Tibial nerve (tissue), 4 donors: ENCODE measurements at regions not wholly inside any gene's neighbourhood (a gene's known extent, or its start where the extent isn't known, plus 50 kb on each side); places are given as distances from the start of the nearest gene placed in this dataset.
"Not testable (repeated sequence)": the region's sequence is repeated elsewhere in the genome, so short reads cannot be mapped to it uniquely, and the experiment has no call there.

ENCODE experiments used
- DNase-seq, 2 donors: peaks; one replicate each; pipeline ENCODE4 v3.0.0-alpha.2; 2019; ENCODE audit warnings: low spot score in 2 of 2
- H3K27ac ChIP-seq, 4 donors: fragments of 200-600 bp; sonication (generic) in 3 of 4; one replicate each; pipeline ENCODE4 v1.5.1; 2017 to 2019; ENCODE audit warnings: mild to moderate bottlenecking in 1 of 4
- H3K27me3 ChIP-seq, 2 donors: fragments of 200-600 bp; sonication (generic) in 1 of 2; one replicate each; pipeline versions ENCODE4 v1.5.1 to v1.6.0; 2017 to 2019
- H3K36me3 ChIP-seq, 3 donors: fragments of 200-600 bp; sonication (generic); one replicate each; pipeline ENCODE4 v1.5.1; 2018 to 2019
- H3K4me1 ChIP-seq, 4 donors: fragments of 200-600 bp; sonication (generic) in 3 of 4; one replicate each; pipeline ENCODE4 v1.5.1; 2017 to 2019
- H3K4me3 ChIP-seq, 4 donors: fragments of 200-600 bp; sonication (generic) in 3 of 4; one replicate each; pipeline ENCODE4 v1.5.1; 2017 to 2019; ENCODE audit warnings: mild to moderate bottlenecking in 1 of 4, moderate library complexity in 1 of 4
- H3K9me3 ChIP-seq, 4 donors: fragments of 200-600 bp; sonication (generic) in 3 of 4; one replicate each; pipeline ENCODE4 v1.5.1; 2017 to 2019
- CTCF ChIP-seq, 5 experiments: fragments of 200-600 bp in 3 of 5; fragments of 450-650 bp in 2 of 5; sonication (generic) in 3 of 5; IDR thresholded peaks; one replicate each; pipeline ENCODE4 v1.5.1; 2016 to 2019; ENCODE audit warnings: antibody characterized with exemption in 5 of 5, mild to moderate bottlenecking in 3 of 5, moderate library complexity in 2 of 5
- EP300 ChIP-seq, 2 donors: sonication (generic); formaldehyde crosslinking; IDR thresholded peaks; one replicate each; pipeline ENCODE4 v1.6.1; 2017; ENCODE audit warnings: antibody characterized with exemption in 2 of 2, mild to moderate bottlenecking in 1 of 2
- POLR2A ChIP-seq, 2 donors: fragments of 450-650 bp; IDR thresholded peaks; one replicate each; pipeline ENCODE4 v1.6.1; 2017; ENCODE audit warnings: antibody characterized with exemption in 2 of 2, mild to moderate bottlenecking in 2 of 2, moderate library complexity in 2 of 2
- WGBS, 2 donors: methylation state at CpG; one replicate each; pipeline ENCODE4 v1.1.5; 2018; 5-methylcytosine and 5-hydroxymethylcytosine counted together

GRCh38 chr6:15745781-15746180, 83.0 kb upstream of the DTNBP1 start:
- no peaks in the 10 kb centered on the region for H3K36me3 ChIP-seq
- no peaks in the 10 kb centered on the region for H3K27me3 ChIP-seq
- no peak overlapping the region for H3K27ac ChIP-seq
- no peak overlapping the region for H3K4me3 ChIP-seq
- TF ChIP-seq EP300 (IDR thresholded peaks at IDR 0.05) = no peak
- TF ChIP-seq POLR2A (IDR thresholded peaks at IDR 0.05) = no peak
- TF ChIP-seq CTCF (IDR thresholded peaks at IDR 0.05) = no peak
- 85 to 95% methylated on average over 3 of the region's 3 CpGs for WGBS, 2 donors
- no peak for DNase-seq
- no peaks in the 10 kb centered on the region for H3K9me3 ChIP-seq
- H3K4me1 ChIP-seq = no peaks in the 10 kb centered on the region

GRCh38 chr6:15744818-15745402, 82.1 kb upstream of the DTNBP1 start:
- no peaks in the 10 kb centered on the region for H3K9me3 ChIP-seq
- no peak overlapping the region for H3K27ac ChIP-seq
- no peaks in the 10 kb centered on the region for H3K27me3 ChIP-seq
- H3K4me3 ChIP-seq = no peak overlapping the region
- H3K4me1 ChIP-seq = no peaks in the 10 kb centered on the region
- TF ChIP-seq CTCF (IDR thresholded peaks at IDR 0.05) = no peak
- no peak for TF ChIP-seq POLR2A (IDR thresholded peaks at IDR 0.05)
- no peak for TF ChIP-seq EP300 (IDR thresholded peaks at IDR 0.05)
- WGBS, 2 donors = 79 to 86% methylated on average over 4 of the region's 4 CpGs
- no peak for DNase-seq
- no peaks in the 10 kb centered on the region for H3K36me3 ChIP-seq

- H3K27ac ChIP-seq, H3K36me3 ChIP-seq, H3K9me3 ChIP-seq, H3K4me3 ChIP-seq, DNase-seq, H3K4me1 ChIP-seq, H3K27me3 ChIP-seq: not testable (repeated sequence)
- WGBS, 2 donors = 62 to 74% methylated on average over 1 of the region's 1 CpG
These were observed 79.2 kb upstream of the DTNBP1 start for GRCh38 chr6:15742013-15742412.

GRCh38 chr6:15741405-15741804, 78.6 kb upstream of the DTNBP1 start:
- H3K27me3 ChIP-seq = no peaks in the 10 kb centered on the region
- H3K27ac ChIP-seq = no peak overlapping the region
- DNase-seq = no peak
- TF ChIP-seq POLR2A (IDR thresholded peaks at IDR 0.05) = no peak
- TF ChIP-seq CTCF (IDR thresholded peaks at IDR 0.05) = no peak
- no peak for TF ChIP-seq EP300 (IDR thresholded peaks at IDR 0.05)
- H3K4me1 ChIP-seq = no peaks in the 10 kb centered on the region
- H3K9me3 ChIP-seq = no peaks in the 10 kb centered on the region
- no peaks in the 10 kb centered on the region for H3K36me3 ChIP-seq
- no peak overlapping the region for H3K4me3 ChIP-seq

GRCh38 chr6:15739867-15740266, 77.0 kb upstream of the DTNBP1 start:
- Histone ChIP-seq H3K27me3 (no peaks in the 10 kb centered on the region), H3K4me1 (no peaks in the 10 kb centered on the region), H3K27ac (no peak overlapping the region), H3K36me3 (no peaks in the 10 kb centered on the region), H3K9me3 (no peaks in the 10 kb centered on the region), H3K4me3 (no peak overlapping the region)
- no peak for DNase-seq
- TF ChIP-seq CTCF (IDR thresholded peaks at IDR 0.05) (no peak), POLR2A (IDR thresholded peaks at IDR 0.05) (no peak), EP300 (IDR thresholded peaks at IDR 0.05) (no peak)
- 76 to 80% methylated on average over 3 of the region's 3 CpGs for WGBS, 2 donors

- TF ChIP-seq EP300 (IDR thresholded peaks at IDR 0.05) = no peak
- 55 to 59% methylated on average over 2 of the region's 2 CpGs for WGBS, 2 donors
- H3K9me3 ChIP-seq = no peaks in the 10 kb centered on the region
- no peak overlapping the region for H3K27ac ChIP-seq
- no peaks in the 10 kb centered on the region for H3K27me3 ChIP-seq
- no peak for DNase-seq
- no peaks in the 10 kb centered on the region for H3K36me3 ChIP-seq
- no peak overlapping the region for H3K4me3 ChIP-seq
- H3K4me1 ChIP-seq = no peaks in the 10 kb centered on the region
These were observed 76.5 kb upstream of the DTNBP1 start for GRCh38 chr6:15739353-15739752.

- 83 to 86% methylated on average over 8 of the region's 8 CpGs for WGBS, 2 donors
These were observed 75.4 kb upstream of the DTNBP1 start for GRCh38 chr6:15738195-15738594.

More at GRCh38 chr6:15738195-15738594, 75.4 kb upstream of the DTNBP1 start:
- not testable (repeated sequence) for H3K4me3 ChIP-seq, H3K27ac ChIP-seq, H3K27me3 ChIP-seq, H3K4me1 ChIP-seq, H3K36me3 ChIP-seq, H3K9me3 ChIP-seq, DNase-seq
